Ishikawa (cell line): ENCODE measurements at regions not wholly inside any gene's neighbourhood (a gene's known extent, or its start where the extent isn't known, plus 50 kb on each side); places are given as distances from the start of the nearest gene placed in this dataset.

ENCODE experiments used
- CEBPB ChIP-seq: IDR thresholded peaks from 2 replicates; pipeline ENCODE4 v1.6.1; 2012
- EGR1 ChIP-seq: IDR thresholded peaks from 2 replicates; pipeline ENCODE4 v1.6.1; 2012
- EP300 ChIP-seq: IDR thresholded peaks from 2 replicates; pipeline ENCODE4 v1.6.1; 2012; ENCODE audit warnings: borderline replicate concordance
- FOXM1 ChIP-seq: IDR thresholded peaks from 2 replicates; pipeline ENCODE4 v1.6.1; 2012; ENCODE audit warnings: low read depth, borderline replicate concordance
- MAX ChIP-seq: IDR thresholded peaks from 2 replicates; pipeline ENCODE4 v1.6.1; 2012
- NFIC ChIP-seq: IDR thresholded peaks from 2 replicates; pipeline ENCODE4 v1.6.1; 2012
- RAD21 ChIP-seq: IDR thresholded peaks from 2 replicates; pipeline ENCODE4 v1.6.1; 2012; ENCODE audit warnings: low read depth
- REST ChIP-seq: IDR thresholded peaks from 2 replicates; pipeline ENCODE4 v1.6.1; 2012; ENCODE audit warnings: low read depth, mild to moderate bottlenecking
- TAF1 ChIP-seq: IDR thresholded peaks from 2 replicates; pipeline ENCODE4 v1.6.1; 2012; ENCODE audit warnings: low read depth, mild to moderate bottlenecking
- TCF12 ChIP-seq: IDR thresholded peaks from 2 replicates; pipeline ENCODE4 v1.6.1; 2012; ENCODE audit warnings: low read depth
- TEAD4 ChIP-seq: IDR thresholded peaks from 2 replicates; pipeline ENCODE4 v1.6.1; 2012
- USF1 ChIP-seq: IDR thresholded peaks from 2 replicates; pipeline ENCODE4 v1.6.1; 2012
- YY1 ChIP-seq: IDR thresholded peaks from 2 replicates; pipeline ENCODE4 v1.6.1; 2012; ENCODE audit warnings: low read depth

GRCh38 chr9:88189371-88189770 lies 51.1 kb upstream of the SPATA31C2 start:
- TF ChIP-seq USF1 (no peak), FOXM1 (no peak), MAX (no peak), TAF1 (no peak), TEAD4 (no peak), NFIC (no peak), EGR1 (no peak), REST (no peak), YY1 (no peak), CEBPB (no peak), TCF12 (no peak), RAD21 (no peak), EP300 (no peak)
